ENCODE measurements at regions not wholly inside any gene's neighbourhood (a gene's known extent, or its start where the extent isn't known, plus 50 kb on each side); places are given as distances from the start of the nearest gene placed in this dataset.
A peak's percentile ranks its signal among the peaks of the same experiment; 100 is the strongest.
"Not testable (repeated sequence)": the region's sequence is repeated elsewhere in the genome, so short reads cannot be mapped to it uniquely, and the experiment has no call there.

DNA sequence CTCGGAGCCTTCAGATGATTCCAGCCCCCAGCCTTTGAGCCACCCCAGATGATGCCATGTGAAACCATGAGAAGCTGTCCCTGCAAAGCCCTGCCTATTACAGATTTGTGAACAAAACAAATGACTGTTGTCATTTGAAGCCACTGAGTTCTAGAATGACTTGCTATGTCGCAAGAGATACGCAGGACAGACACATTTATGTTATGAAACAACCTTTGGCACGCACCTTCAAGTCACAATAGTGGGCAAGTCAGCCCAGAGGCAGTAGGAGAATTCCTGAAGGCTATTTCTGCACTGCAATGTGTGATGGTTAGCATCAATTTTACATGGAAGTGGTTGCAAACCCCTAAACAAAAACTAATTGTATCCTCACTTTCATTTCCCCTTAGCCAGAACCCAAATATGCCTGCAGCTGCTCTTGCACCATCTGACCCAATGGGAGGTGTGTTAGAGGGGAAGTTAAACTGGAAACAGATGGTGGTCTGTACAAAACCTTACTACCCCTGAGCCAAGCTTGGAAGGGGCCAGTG is 174.4 kb upstream of the ATP6AP2 start:
- no peak for DNase-seq

DNA sequence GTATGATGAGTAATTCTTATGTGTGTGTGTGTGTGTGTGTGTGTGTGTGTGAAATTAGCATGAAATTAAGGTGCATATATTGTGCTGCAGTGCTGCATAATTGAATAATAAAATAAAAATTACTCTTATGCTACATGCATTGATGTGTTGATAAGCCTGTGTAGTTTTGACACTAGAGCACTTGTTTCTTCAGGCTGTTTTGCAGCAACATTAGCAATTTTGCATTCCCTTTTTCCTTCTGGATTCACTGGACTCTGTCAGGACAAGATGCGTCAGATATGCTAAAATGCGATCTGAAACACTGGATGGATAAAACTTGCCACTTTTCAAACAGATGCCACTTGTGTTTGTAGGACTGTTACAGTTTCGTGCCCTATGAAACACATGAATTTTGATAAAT is 175.4 kb upstream of the ATP6AP2 start:
- no peak for DNase-seq

DNA sequence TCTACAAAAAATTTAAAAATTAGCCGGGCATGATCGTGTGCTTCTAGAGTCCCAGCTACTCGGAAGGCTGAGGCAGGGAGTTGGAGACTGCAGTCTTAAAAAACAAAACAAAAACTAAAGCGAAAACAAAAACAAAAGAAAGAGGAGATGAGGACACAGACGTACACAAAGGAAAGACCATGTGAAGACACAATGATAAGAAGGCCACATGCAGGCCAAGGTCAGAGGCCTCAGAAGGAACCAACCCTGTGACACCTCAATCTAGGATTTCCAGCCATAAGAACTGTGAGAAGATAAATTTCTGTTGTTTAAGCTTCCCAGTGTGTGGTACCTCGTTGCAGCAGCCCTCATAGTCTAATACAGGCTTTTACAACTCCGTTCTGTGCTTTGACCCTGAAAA is 177.0 kb upstream of the ATP6AP2 start:
- DNase-seq, result no peak

DNA sequence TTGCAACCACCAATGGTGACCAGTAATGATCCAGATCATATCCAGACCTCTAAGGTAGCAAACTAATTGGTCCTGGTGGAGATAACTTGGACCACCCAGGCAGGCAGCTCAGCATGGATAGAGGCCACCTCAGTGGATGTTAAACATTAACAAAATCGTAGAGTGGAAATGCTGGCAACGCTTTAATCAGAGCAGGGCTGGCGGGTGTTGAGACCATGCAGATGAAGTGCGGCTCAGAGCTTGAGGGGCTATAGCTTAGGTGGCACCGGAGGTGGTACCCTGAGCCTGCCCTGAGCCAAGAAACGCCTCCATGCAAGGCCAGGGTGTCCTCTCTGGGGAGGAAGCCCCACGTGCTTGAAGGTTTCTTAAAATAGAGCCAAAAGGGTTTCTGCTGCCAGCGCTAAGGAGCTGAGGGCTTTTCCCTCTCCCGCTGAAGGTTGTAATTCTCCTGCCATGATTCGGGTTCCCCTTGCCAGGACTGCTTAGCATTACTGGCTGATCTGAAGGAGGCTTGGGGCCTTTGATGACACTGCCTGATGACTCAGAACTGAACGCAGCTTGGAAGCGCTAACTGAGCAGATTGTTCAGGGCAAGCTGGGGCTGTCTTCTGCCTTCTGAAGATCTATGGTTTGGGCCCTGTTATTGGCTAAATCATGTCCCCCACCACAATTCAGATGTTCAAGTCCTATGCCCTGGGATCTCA is 177.8 kb upstream of the ATP6AP2 start:
- no peak for DNase-seq

DNA sequence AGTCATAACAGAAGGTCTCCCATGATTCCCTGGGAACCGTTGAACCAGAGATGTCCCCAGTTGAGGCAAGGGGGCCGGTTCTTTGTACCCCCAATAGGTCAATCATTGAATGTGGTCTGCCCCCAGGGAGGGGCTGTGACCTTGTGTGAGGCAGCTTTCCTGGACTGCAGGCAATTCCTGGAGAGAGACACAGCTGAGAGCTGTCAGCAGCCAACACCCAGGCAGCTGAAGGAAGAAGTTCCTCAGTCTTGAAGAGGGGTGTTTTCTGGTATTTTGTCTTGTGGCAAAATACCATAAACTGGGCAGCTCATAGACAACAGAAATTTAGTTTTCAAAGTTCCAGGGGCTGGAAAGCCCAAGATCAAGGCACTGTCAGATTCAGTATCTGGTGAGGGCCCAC is 185.7 kb upstream of the ATP6AP2 start:
- DNase-seq, result no peak

DNA sequence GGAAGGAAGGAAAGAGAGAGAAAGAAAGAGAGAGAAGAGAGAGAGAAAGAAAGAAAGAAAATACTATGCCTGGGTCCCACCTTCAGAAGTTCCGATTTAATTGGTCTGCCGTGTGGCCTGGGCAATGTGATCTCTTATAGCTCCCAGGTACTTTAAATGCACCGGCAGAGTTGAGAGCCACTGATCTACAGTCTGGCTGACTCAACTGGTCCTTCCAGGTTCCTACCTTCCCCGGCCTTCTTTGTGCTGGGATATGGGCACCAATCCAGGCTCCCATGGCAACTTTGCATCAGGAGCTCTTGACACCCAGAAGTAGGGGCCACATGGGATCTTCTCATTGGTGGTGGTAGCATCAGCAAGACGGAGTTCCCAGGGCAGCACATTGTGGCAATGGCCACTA is 186.5 kb upstream of the ATP6AP2 start:
- no peak for DNase-seq

DNA sequence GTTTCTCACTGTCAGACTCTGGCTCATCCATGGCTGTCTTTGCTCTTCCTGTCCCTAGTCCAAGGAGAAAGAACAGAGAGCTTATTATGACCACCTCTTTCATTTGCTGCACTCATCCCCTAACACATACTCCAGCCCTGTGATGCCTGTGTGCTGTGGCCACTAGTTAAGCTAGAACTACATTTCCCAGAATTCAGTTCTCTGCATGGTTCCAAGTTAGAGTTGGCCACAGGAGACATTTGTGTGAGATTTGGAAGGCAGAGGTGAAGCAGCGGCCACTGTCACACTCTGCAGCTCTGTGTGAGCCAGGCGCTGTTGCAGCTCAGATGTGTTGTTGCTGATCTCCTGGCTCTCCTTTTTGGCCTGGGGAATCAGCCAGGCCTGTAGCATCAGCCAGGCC is 188.2 kb upstream of the ATP6AP2 start:
- no peak for DNase-seq

DNA sequence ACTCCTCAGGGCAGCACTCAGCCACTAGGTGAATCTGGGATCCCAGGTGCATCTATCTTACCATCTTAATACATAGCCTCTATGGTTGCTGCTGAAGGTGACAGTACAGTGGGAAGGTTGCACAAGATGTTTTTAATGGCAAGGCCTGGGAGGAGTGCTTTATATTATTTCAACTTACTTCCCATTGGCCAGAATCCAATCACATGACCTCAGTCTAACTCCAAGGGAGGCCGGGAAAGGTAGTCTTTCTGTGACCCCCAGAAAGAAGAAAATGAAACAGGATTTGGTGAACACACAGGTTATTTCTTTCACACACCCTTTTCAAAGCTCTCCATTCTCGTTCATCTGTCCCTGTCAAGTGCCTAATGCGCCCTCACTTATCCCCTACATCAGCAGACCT is 189.1 kb upstream of the ATP6AP2 start:
- peak; percentile 16 for DNase-seq

DNA sequence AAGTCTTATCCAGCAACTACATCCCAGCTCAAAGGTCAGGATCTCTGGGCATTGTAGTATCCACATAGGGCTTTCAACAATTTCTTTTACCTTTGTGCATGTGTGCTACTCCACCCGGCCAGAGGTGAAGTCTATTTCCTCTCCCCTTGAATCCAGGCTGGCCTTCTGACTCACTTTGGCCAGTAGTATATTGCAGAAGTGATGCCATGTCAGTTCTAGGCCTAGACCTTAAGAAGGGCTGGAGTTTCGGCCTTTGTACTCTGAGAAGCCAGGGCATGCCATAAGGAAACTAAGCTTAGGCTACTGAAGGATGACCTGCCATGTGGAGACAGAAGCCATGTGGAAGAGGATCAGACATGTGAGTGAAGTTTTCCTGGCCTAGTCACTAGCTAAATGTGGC is 191.2 kb upstream of the ATP6AP2 start:
- DNase-seq, result no peak

DNA sequence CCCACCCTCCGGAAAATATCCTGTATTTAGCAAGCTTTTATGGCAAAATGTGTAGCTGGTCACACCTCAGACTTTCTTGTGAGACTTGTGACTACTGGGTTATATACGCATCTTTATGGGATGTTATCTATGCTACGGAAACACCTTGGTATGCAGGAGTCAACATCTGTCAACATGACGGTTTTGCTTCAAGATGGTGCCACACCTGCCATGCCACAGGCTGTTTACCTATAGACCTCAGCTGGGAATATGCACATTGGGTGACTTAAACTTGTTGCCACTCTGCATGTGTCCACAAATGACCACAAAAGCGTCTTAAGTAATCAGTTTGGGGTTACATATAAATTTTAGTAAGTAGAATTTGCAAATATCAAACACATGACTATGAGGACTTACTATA is 192.3 kb upstream of the ATP6AP2 start:
- DNase-seq, result no peak

DNA sequence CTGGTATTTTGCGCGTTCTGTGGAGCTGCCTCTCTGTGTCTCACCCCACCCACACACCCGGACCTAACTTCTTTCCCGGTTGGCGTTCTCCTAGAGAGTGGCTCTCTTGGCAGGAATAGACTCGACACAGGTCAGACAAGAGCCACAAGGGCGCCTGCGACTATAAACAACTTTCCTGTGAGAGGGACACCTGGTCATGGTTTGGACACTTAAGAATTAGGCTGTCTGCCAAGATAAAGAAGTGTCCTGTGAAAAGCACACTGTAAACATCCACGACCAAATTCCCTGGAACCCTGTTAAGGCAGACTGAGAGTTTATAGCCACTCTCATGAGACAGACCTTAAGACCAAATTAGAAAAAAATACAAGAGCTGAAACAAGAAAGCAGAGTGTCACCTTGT is 192.9 kb upstream of the ATP6AP2 start:
- peak; percentile 74 for DNase-seq

DNA sequence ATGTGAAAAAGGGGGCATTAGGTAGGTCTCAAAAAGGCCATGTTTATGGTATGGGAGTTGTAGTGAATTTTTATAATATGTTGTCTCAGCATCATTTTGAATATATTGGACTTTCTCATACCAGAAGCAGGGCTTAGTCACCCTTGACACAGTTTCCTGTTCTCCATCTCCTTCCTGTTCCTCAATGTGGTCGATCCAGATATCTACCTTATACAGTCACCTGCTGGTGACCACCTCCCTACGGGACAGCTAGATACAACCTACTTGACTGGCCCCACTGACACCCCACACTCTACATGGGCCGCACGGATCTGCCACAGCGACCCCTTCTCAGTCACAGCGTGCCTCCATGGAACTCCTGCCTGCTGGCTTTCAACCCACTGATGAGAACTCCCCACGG is 193.5 kb upstream of the ATP6AP2 start:
- DNase-seq, result not testable (repeated sequence)

DNA sequence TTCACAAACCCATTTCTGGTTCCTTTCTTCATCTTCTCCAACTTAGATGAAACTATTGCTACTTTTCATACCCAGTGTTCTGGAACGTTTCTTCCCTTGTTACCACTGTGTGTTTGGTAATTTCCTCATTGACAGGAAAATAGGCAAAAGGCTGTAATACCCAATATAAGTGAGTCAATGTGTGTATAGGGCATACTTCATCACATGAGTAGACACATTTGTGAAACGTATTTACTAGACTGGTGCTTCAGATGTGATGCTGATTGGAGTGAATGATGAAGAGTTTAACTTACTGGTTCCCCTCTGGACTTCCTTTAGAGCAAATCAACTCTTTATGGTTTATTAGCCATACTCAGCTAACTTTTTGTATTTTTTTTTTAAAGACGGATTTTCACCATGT is 195.1 kb upstream of the ATP6AP2 start:
- no peak for DNase-seq

DNA sequence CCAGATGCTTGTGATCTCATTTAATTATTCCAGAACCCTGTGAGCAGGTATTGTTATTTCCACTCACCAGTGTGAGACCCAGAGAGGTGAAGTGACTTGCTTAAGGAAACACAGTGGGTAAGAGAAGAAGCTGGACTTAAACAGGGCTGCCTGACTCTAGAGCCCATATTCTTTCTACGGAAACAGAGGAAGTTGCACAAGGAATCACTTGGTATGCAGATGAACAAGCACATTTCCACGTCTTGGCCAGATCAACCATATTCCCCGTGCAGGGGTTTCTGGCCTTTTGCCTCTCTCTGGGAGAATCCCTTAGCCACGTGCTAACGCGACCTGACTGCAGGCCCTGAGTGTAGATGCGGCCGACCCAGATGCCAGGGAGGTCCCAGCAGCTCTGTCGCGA is 195.5 kb upstream of the ATP6AP2 start:
- no peak for DNase-seq

DNA sequence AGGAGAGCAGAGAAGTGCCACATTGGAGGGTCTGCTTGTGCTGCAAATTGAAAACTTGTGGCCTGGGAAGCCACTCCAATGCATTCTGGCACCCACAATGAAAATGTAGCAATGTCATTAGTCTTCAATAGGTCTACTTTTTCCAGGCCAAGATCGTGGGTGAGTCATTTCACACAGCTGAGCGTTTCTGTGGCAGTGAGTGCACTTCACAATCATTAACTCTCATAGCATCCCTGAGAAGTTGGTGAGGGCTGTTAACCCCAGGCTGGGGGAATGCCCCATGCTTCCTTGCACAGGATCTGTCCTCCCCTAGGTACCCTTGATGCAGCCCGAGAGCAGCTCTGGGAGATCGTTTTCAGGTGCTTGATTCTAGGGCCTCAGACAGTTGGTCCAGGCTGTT is 196.8 kb upstream of the ATP6AP2 start:
- no peak for DNase-seq

DNA sequence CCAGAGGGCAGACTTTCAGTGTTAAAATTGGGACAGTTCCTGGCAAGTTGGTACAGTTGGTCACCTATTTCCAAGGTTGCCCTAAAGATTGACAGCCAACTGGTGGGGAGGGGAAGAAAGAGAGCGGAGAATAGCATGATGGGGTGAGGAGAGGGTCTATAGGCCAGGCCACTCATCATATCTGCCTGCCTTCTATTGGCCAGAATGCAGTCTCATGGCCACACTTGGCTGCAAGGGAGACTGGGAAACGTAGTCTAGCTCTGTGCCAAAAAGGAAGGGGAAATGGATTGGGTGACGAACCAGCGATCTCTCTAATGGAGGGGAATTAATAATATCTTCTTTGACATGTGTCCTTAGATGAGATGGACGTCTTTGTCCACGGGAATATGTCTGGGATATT is 197.4 kb upstream of the ATP6AP2 start:
- no peak for DNase-seq

DNA sequence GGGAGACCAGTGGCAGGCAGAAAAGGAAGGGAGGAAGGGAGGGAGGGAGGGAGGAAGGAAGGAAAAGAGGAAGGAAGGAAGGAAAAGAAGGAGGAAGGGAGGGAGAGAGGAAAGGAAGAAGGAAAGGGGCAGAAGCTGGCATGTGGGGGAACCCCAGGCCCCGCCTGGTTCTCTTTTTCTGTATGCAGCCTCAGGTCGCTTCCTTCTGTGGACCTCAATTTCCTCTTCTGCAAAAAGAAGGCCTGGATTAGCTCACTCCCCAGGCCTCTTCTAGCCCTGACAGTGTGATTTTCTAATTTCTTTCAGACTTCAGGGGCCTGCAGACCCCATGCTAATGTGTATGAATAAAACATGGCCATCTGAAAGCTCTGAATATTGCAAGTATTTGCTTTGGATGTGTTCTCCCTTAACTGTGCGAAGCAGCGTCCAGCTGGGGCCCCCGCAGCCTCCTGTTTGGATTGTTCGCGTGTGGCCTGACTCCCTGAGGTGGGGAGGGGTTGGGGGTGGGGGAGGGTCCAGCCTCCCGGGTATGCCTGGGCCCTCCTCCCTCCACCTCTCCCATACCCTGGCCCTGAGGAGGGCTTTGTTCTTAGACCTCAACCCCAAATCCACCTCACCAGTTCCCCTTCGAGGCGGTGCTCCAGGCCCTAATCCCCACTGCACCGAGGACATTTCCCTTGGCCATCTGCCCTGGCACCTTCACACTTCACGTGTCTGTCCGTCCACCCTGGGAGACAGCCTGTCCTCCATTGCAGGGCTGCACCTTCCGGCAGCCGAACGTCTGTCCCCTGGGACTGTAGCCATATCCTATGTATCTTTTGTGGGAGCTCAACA is 199.9 kb upstream of the ATP6AP2 start:
- no peak for DNase-seq

DNA sequence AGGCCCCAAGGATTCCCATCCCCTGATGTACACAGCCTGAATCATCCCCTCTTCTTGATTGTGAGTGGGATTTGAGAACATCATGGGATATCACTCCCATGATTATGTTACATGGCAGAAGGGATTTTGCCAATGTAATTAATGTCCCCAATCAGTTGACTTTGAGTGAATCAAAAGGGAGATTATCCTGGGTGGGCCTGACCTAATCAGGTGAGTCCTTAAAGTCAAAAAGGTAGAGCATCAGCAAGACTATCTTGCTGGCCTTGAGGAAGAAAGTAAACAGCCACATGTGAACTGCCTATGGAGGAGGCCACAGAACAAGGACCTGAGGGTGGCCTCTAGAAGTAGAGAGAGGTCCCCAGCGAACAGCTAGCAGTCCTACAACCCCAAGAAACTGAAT is 203.1 kb upstream of the ATP6AP2 start:
- no peak for DNase-seq

DNA sequence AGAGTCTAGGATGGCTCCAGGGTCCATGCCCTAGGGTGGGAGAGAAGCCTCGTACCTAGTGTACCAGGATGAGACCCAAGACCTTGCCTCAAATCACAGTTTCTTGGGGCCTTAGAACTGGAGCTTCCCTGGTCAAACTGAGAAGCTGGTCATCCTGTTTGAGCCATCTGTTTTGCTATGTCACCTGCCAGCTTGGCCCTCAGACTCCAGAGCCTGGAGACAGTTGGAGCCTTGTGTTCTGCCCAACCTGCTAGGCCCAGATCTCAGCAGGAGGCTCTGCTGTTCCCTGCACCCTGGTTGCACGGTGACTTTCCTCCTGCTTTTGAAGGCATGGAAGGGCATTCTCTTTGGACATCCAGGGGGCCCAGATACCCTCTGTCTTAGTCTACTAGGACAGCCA is 206.3 kb upstream of the ATP6AP2 start:
- no peak for DNase-seq

DNA sequence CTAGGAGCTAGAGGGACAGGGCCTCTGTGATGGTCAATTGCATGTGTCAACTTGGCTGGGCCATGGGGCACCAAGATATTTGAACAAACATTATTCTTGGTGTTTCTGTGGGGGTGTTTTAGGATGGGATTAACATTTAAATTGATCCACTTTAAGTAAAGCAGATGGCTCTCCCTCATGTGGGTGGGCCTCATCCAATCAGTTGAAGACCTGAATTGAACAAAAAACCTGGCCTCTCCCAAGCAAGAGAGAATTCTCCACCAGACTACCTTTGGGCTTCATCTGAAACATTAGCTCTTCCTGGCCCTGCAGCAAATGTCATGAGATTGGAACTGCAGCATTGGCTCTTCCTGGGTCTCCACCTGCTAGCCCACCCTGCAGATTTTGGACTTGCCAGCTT is 207.1 kb upstream of the ATP6AP2 start:
- no peak for DNase-seq

DNA sequence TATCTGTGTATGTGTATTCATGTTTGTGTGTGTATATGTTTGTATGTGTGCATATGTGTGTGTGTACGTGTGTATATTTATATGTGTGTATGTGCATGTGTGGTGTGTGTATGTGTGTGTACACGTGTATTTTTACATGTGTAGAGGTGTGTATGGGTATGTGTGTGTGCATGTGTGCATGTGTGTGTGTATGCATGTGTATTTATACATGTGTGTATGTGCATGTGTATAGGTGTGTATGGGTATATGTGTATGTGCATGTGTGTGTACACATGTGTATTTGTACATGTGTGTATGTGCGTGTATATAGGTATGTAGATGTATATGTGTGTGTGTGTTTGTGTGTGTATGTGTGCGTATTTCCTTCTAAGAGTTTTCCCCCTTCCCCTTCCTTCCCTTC is 207.7 kb upstream of the ATP6AP2 start:
- no peak for DNase-seq

DNA sequence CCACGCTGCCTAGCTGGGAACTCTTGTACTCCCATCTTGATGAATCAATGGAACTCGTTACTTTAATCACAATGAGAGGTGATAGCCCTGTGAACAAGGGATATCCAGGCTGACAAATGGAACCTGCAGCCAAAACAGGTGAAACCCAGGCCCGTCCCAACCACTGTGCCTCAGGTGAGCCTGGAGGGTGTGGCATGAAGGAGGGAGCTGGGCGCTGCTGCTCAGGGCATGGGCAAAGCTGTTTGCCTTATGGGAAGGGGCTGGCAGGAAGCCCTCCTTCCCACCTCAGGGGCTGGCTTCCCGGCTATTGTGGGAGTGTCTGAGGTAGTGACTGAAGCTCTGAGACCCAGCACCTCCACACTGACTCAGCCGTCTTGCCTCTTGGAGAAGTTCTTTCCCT is 209.4 kb upstream of the ATP6AP2 start:
- no peak for DNase-seq

DNA sequence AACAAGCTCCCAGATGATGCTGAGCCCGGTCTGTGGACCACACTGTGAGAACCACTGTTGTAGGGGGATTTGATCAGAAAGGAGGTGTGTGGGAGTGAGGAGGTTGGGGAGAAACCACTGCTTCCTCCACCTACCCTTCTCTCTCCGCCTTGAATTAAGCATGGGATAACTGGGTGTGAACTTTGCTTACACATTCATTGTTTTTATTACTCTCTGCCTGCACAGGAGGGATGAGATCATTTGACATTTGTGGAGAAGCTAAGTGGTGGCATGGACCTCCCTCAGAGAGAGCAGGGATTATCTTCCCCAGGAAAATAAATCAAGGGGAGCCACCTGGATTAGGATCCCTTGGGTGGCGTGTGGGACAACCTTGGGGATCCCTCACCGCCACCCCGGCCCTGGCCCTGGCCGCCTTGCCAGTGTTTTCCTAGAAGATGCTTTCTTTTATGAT is 212.1 kb upstream of the ATP6AP2 start:
- no peak for DNase-seq

DNA sequence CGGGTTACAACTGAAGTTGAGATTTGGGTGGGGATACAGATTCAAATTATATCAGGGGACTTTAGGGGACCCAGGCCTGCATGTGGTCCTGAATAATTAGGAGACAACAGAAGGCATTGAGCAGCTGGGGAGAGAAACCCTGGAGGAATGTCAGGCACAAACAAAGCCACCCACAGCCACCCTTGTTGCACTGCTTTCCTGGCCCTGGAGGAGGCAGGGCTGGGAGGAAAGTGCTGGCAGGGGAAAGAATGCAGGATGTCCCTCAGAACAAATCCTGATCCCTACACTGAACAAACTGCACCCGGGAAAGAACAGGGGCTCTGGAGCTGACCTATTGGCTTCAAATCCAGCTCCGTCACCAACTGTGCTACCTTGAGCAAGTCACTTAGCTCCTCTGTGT is 214.1 kb upstream of the ATP6AP2 start:
- DNase-seq, result no peak
